HL-60 (cell line): ENCODE measurements at regions not wholly inside any gene's neighbourhood (a gene's known extent, or its start where the extent isn't known, plus 50 kb on each side); places are given as distances from the start of the nearest gene placed in this dataset.

Experiments used
- CTCF ChIP-seq: IDR thresholded peaks from one replicate; pipeline ENCODE4 v1.5.1; 2011; ENCODE audit warnings: low read length, control low read depth, inconsistent platforms; ENCODE audit not compliant: insufficient read depth
- POLR2AphosphoS5 ChIP-seq: IDR thresholded peaks from 2 replicates; pipeline ENCODE4 v1.6.1; 2012; ENCODE audit warnings: low read depth
- REST ChIP-seq: IDR thresholded peaks from 2 replicates; pipeline ENCODE4 v1.6.1; 2012; ENCODE audit warnings: low read depth; ENCODE audit not compliant: insufficient replicate concordance

DNA sequence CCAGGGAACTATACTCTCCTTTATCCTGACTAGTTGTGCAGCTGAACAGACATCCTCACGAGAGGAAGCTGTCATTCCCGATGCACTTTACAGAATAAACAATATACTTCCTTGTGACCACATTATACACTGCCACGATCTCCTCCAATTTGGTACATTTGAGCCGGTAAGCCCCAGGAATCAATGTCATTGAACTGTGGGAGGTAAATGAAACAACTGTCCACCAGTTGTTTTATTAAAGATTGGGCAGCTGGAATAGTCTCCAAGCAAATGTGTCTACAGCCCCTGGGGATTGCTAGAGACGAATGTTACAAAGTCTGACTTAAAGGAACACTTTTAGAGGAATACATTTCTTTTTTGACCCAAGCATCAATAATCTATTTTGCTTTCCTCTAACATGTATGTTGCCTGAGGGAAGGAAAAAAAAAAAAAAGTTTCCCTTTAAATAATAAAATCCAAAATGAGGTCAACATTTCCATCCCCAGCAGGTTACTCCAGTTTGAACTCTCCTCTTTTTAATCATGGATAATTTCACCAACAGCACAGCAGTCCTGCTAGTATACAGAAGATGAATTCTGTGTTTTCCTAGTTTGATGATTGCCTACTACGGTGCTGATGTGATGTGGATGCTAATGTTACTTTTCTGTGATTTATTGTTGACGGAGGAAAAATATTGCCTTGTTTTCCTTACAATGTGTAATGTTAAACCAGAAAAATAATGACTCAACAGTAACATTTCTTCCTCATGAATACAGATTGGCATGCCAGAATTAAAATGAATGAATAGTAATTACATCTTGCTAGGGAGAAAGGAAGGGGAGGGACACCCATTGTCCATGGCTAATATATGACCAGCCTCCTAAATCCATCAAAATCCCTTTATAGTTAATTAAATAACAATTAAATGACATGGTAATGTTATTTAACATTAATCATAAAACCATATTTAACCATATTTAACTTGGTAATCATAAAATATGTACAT is 360.9 kb downstream of the NEBL start:
- TF ChIP-seq POLR2AphosphoS5 (no peak), CTCF (no peak), REST (no peak)
